T follicular helper cell (primary cell): ENCODE measurements at regions not wholly inside any gene's neighbourhood (a gene's known extent, or its start where the extent isn't known, plus 50 kb on each side); places are given as distances from the start of the nearest gene placed in this dataset.

ENCODE experiments used
- DNase-seq: peaks from one replicate; pipeline ENCODE4 v3.0.0-alpha.2; 2020; ENCODE audit warnings: low read depth

GRCh38 chr14:100381395-100382105, 58.4 kb downstream of the SLC25A47 start:
- no peak for DNase-seq

DNA sequence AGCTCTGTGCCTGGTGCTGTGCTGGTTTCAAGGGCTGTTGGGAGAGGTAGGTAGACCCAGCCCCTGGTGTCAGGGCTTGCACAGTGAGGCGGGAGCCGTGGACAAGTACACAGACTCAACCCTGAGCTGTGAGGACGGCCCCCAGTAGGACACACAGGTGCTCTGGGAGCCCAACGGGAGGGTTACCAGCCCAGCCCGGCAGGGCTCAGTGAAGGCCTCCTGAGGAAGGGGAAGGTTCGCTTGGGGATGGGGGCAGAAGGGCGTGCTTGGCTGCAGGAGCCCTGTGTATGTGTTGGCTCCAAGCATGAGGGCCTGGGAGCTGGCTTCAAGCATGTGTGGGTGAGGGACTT, 58.9 kb downstream of the SLC25A47 start:
- no peak for DNase-seq

- DNase-seq, result peak; percentile 45
Observed at GRCh38 chr14:100383727-100384158, 60.6 kb downstream of the SLC25A47 start.

GRCh38 chr14:100384277-100384676, 61.1 kb downstream of the SLC25A47 start:
- DNase-seq, result no peak

DNA sequence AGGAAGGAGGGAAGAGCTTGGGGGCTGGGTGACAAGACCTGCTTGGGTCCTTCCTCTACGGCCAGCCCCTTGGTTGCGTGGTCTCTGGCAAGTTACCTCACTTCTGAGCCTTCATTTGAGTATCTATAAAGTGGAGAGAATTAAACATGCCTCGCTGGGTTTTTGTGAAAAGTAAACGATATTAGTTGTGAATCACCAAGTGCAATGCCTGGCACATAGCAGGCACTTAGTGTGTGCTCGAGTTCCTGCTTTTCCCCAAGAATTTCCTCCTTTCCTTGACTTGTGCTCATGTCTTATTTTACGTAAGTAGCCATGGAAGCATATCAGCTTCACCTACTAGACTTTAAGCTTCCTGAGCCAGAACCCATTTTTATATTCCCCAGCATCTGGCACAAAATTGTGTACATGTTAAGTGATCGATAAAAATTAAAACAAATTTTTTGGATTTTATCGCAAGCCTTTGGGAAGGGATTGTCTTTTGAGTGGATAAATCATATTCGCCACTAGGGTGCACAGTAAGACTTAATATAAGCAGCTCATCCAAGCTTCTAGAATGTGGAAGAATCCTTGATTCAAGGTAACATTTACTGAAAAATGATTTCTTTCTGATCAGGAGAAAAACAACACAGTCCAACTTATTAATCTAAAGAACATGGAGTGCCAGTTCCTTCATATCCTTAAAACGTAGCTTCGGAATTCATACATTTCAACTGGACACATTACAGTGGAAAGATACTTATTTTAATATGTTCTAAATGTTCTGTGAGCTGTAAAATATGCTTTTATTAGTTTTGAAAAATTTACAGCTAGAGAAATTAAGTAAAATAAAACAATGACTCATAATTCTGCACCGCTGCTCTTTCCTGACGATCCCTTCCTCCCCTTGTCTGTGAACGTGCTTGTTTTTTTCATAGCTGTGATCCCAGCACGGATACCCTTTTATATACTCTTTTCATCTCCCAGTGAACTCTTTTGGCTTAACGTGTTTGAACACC, 62.0 kb downstream of the SLC25A47 start:
- no peak for DNase-seq

DNA sequence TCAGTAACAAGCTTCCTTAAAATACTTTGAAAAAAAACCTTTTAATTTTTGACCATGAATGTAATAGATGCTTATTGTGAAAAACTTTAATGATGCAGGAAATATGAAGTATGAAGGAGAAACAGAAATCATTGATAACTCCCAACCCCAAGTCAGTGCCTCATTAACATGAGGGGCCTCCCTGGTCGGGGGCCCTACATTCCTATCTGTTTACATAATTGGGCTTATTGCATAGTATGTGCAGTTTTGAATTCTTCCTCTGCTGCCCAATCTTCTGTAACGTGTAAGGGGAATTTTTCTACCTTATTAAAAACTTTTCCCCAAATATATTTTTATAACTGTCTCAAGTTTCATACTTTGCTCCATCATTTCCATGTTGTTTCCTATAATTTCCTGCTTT, 63.0 kb downstream of the SLC25A47 start:
- no peak for DNase-seq

DNA sequence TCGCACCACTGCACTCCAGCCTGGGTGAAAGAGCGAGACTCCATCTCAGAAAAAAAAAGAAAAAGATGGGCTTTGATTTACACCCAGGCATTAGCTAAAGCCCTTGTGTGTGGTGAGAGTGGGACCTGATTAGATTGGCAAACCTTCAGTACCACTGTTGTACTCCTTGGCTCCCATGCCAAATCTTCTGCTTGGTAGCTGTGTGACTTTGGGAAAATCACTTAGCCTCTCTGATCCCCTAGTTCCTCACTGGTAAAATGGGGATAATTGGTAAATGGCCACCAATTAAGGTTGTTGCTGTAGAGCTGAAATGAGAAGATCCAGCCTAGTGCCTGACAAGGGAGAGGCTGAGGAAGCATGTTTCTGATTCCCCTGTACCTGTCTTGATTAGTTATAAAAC, 63.7 kb downstream of the SLC25A47 start:
- DNase-seq, result no peak

GRCh38 chr14:100387450-100387849, 64.3 kb downstream of the SLC25A47 start:
- no peak for DNase-seq

DNA sequence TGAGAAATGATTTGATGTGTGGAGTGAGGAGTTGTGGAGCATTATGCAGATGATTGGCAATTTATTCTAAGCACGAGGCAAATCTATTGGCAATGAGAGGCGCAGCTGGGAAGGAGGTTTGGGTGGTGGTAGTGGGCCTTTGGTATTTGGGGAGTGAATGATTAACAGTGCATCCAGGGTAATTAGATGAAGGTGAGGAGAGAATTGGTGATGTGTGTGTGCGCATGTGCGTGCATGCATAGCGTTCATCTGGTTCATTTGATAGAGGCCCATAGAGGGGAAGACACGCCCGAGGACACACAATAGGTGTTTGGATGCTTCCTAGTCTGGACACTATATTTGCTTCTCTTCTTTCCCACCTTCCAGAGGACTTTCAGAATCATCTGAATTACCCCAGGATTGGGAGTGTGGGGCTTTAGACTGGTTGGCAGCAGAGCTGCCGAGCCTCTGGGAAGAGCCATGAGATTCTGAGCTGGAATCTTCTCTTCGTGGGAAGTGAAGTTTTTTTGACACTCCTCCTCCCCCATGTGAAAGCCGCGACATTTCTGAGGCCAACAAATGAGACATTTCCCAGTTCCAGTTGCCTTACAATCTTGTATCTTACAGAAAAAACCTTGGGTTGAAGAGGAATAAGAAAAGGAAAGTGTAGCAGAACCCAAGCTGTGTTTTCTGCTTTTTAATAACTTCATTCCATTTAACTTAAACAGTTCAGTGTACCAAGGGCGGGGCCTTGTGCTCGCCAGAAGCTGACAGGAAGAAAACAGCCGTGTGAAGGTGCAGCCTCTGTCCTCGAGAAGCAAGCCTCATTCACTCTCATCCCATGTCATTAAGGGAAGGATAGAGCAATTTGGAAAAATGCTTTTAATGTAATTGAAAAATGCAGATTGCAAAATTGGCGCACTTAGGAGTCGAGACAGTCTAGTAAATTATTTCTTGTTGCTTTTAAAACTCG, 65.2 kb downstream of the SLC25A47 start:
- DNase-seq, result no peak

- no peak for DNase-seq
Observed at GRCh38 chr14:100389497-100390104, 66.5 kb downstream of the SLC25A47 start.

DNA sequence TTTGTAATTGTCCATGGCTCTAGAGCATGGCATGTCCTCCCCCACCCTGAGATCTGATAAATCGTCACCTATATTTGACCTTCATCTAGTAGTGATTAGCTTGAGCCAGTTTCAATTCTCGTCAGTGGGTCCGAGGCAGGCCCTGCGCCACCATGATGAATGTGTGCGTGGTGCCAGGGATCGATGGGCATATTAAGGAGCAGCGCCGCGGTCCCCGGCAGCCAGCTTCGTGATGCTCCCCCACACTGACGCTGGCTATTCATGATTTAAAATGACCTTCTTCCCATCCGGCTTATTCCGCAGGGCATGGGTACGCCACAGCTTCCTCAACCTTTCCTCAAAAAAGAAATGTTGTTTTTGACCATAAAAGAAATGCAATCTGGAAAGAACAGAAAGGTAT, 68.0 kb downstream of the SLC25A47 start:
- no peak for DNase-seq

DNA sequence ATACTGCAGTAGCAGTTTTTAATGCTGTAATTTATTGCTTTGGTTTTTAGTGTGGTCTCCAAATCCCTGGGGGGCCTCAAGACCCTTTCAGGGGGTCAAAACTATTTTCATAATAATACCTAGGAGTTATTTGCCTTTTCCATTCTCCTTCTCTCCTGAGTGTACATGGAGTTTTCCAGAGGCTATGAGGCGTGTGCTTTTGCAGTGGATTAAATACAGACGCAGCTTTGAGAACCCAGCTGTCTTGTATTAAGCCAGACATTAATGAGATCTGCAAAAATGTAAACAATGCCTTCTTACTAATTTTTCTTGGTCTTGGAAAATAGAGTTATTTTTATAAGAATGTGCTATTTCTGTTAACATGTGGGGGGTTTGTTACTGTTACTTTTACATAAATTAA, 68.6 kb downstream of the SLC25A47 start:
- no peak for DNase-seq

DNA sequence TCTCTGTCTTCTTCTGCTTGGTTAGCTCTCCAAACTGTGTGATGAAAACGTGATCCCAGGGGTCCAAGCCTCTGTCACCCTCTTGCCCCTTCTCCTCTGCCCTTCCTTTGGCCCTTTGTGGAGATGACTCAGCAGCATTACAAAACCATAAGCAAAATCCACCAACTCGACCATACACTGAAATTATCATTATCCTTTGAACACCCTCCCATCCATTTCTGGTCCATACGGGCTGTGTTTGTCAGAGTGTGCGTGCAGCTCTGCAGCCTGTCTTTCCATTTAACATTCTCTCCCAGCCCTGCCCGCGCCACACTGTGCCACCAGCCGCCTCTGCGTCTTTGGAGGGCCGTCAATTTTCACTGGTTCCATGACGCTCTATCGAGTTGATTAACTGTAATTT, 69.2 kb downstream of the SLC25A47 start:
- no peak for DNase-seq

DNA sequence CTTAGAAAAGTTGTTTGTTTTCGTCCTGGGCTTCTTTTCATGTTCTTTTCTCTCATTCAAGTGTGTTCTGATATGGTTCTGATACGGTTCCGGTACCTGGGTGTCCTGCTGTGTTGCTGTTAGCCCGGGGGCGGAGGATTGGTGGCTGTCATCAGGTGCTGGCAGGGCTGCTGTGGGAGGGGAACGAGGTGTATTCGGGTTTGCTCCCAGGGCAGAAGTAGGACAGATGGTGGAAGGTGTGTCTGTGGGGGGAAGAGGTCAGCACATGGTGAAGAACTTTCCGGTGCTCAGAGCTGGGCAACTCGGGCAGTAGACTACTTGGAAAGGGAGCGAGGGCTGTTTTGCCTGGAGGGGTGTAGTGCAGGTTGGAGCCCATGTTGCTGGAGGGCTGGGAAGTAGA, 70.2 kb downstream of the SLC25A47 start:
- DNase-seq, result no peak

DNA sequence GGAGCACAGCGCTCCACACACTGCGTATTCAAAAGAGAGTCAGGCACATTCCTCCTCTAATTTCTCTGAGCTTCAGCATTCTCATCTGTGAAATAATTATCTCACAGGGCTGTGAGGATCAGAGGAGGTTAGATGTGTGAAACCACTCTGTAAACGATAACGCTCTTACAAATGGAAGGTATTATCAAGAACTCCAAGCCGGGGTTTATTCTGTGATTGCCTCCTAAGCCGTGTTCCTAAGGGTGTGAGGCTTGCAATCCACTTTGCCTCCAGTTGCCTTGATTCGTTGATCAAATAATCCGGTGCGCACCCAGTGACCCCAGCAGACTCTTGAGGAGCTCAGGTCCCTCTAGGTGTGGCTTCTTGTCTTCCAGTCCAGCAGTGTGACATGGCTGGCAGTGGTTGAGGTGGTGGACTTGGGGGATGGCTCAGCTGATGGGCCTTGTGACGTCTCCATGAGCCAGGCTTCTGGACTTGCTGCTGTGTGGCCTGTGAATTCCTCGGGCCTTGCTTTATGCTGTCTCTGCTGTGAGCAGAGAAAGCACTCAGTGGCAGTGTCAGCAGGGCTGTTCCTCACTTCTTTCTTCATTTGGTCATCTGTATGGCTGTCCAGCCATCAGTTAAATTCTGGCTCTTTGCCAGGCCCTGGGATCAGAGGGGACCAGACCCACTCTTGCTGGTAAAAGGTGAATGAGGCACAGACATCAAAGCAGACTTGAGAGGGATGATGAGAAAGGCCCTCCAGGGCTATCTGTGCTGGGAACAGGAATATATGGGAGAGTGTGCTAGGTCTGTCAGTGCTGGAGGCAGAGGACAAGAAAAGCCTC, 71.0 kb downstream of the SLC25A47 start:
- no peak for DNase-seq

DNA sequence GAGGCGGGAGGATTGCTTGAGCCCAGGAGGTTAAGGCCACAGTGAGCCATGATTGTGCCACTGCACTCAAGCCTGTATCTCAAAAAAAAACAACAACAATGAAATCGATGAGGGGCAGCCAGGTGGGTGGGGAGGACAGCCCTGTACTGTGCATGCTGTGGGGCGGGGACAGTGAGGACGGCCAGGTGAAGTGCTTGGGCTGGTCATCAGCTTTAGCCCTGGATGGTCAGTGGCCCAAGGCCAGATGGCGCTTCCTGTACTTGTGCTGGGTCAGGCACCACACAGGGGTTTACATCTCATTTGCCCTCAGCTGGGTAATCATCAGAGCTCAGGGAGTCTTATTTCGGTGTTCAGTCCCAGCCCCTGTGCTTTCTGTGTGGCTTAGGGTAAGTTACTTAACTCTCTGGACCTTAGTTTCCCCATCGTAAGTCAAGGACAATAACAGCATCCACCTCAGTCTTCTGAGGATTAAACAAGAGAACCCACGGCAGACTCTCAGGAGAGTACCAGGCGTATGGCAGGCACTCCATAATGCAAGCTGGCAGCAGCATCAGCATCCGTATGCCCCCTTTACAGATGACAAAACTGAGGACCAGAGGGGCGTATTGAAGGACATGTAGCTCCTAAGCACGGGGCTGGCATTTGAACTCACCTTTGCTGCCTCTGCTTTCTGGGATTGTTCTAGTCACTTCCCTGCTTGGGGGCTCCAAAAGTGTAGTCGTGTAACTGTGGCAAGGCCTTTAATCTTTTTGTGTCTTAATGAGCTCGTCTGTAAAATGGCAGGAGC, 71.9 kb downstream of the SLC25A47 start:
- DNase-seq, result no peak

DNA sequence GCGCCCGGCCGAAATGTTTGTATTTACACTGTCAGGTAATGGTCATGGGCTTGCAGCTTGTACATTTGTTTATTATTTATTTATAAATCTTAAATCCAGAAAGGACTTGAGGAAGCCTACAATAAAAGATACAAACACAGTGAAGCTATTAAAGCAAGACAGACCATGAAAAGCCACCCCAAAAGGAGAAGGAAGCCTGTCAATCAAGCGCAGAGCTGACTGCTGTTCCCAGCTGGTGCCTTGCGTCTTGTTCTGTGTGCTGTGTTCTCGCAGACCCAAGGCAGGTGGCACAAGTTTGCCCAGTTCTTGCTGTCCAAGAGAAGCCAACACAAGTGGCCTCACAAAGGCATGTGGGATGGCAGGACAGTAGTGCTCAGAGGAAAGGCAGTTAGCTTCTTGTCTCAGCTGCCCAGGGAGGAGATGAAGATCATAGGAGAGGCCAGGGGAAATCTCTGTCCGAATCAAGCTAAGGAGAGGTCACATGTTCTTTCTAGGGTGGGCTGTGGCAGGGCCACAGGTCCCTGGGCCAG, 73.2 kb downstream of the SLC25A47 start:
- DNase-seq, result no peak

- DNase-seq, result no peak
Observed at GRCh38 chr14:100397005-100397404, 73.9 kb downstream of the SLC25A47 start.

DNA sequence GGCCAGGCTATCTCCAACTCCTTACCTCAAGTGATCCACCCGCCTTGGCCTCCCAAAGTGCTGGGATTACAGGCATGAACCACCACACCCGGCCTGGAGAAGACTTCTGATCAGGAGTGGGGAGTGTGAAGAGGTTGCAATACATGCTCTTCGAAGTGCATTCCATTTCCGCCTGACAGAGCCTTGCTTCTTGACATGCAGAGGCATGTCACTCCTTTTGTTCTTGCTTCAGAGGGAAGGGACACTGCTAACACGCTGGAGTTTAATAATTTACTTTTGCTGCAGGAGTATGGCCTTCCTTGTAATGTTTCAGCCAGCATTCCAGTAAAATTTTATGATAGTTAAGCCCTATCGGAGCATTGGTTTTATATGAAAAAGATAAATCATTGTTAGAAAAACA, 74.9 kb downstream of the SLC25A47 start:
- DNase-seq, result no peak
